ENCODE measurements at regions not wholly inside any gene's neighbourhood (a gene's known extent, or its start where the extent isn't known, plus 50 kb on each side); places are given as distances from the start of the nearest gene placed in this dataset.

DNA sequence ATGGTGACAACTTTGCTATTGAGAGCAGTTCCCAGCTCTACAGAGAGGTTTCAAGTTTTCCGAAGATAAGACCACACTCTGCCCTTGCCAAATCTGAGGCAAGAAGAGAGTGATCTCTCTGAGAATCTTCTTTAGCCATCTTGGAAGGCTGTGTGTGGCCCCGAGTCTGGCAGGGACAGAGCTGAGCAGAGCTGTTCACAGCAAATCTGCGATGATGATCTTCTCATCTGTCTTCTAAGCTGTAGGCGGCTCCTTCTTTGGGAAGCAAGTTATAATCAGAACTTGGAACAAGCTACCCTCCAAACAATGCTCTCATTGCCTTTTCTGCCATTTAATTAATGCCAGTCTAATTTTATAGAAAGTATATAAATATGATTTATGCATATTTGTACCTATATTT lies 379.0 kb upstream of the MEF2C start (continued):
- TF ChIP-seq PPARA (CRISPR knock-in tag; IDR thresholded peaks at IDR 0.05; ENCODE audit: borderline replicate concordance) (no peak), ESRRG (CRISPR knock-in tag; IDR thresholded peaks at IDR 0.05) (no peak), ISL1 (CRISPR knock-in tag; IDR thresholded peaks at IDR 0.05) (no peak)

DNA sequence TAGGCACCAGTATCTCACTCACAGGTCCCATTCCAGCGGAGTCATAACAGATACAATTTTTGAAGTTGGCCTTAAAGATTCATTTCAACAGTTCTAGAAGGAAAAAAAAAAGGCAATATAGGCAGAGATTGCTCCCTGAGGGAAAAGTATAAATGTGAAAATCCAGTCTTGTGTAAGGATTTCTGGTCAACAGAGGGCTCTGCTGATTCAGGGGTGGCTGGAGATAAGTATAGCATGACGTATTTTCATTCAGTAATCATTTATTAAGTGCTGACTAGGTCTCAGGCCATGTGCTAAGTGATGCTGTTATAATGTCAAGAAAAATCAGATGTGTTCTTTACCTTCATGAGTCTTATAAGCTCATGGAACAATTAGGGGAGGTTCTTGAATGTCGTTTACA lies 377.3 kb upstream of the MEF2C start:
- TF ChIP-seq ARNTL (CRISPR knock-in tag; IDR thresholded peaks at IDR 0.05; ENCODE audit: borderline replicate concordance, low read depth) (no peak), GLIS3 (CRISPR knock-in tag; IDR thresholded peaks at IDR 0.05) (no peak), OSR1 (CRISPR knock-in tag; IDR thresholded peaks at IDR 0.05) (no peak), ZFP3 (CRISPR knock-in tag; IDR thresholded peaks at IDR 0.05) (no peak), ZNF70 (CRISPR knock-in tag; IDR thresholded peaks at IDR 0.05) (no peak), ZC3H10 (CRISPR knock-in tag; IDR thresholded peaks at IDR 0.05) (no peak), CSDC2 (CRISPR knock-in tag; IDR thresholded peaks at IDR 0.05) (no peak), RARB (CRISPR knock-in tag; IDR thresholded peaks at IDR 0.05) (no peak), PPARA (CRISPR knock-in tag; IDR thresholded peaks at IDR 0.05; ENCODE audit: borderline replicate concordance) (no peak), ZNF8 (CRISPR knock-in tag; IDR thresholded peaks at IDR 0.05) (no peak), ZNF565 (CRISPR knock-in tag; conservative IDR thresholded peaks at IDR 0.05; ENCODE audit: low read depth) (no peak), BACH2 (CRISPR knock-in tag; IDR thresholded peaks at IDR 0.05; ENCODE audit: borderline replicate concordance) (no peak), TOX (CRISPR knock-in tag; IDR thresholded peaks at IDR 0.05; ENCODE audit: borderline replicate concordance) (no peak), ZFP30 (CRISPR knock-in tag; IDR thresholded peaks at IDR 0.05) (no peak), ESRRG (CRISPR knock-in tag; IDR thresholded peaks at IDR 0.05) (no peak)
- TF ChIP-seq, protein P1, sequence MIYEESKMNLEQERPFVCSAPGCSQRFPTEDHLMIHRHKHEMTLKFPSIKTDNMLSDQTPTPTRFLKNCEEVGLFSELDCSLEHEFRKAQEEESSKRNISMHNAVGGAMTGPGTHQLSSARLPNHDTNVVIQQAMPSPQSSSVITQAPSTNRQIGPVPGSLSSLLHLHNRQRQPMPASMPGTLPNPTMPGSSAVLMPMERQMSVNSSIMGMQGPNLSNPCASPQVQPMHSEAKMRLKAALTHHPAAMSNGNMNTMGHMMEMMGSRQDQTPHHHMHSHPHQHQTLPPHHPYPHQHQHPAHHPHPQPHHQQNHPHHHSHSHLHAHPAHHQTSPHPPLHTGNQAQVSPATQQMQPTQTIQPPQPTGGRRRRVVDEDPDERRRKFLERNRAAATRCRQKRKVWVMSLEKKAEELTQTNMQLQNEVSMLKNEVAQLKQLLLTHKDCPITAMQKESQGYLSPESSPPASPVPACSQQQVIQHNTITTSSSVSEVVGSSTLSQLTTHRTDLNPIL (CRISPR knock-in tag; IDR thresholded peaks at IDR 0.05; ENCODE audit: low read depth): no peak
- TF ChIP-seq, protein P2, sequence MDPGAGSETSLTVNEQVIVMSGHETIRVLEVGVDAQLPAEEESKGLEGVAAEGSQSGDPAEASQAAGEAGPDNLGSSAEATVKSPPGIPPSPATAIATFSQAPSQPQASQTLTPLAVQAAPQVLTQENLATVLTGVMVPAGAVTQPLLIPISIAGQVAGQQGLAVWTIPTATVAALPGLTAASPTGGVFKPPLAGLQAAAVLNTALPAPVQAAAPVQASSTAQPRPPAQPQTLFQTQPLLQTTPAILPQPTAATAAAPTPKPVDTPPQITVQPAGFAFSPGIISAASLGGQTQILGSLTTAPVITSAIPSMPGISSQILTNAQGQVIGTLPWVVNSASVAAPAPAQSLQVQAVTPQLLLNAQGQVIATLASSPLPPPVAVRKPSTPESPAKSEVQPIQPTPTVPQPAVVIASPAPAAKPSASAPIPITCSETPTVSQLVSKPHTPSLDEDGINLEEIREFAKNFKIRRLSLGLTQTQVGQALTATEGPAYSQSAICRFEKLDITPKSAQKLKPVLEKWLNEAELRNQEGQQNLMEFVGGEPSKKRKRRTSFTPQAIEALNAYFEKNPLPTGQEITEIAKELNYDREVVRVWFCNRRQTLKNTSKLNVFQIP (CRISPR knock-in tag; IDR thresholded peaks at IDR 0.05; ENCODE audit: borderline replicate concordance, low read depth): no peak
- TF ChIP-seq, protein P3, sequence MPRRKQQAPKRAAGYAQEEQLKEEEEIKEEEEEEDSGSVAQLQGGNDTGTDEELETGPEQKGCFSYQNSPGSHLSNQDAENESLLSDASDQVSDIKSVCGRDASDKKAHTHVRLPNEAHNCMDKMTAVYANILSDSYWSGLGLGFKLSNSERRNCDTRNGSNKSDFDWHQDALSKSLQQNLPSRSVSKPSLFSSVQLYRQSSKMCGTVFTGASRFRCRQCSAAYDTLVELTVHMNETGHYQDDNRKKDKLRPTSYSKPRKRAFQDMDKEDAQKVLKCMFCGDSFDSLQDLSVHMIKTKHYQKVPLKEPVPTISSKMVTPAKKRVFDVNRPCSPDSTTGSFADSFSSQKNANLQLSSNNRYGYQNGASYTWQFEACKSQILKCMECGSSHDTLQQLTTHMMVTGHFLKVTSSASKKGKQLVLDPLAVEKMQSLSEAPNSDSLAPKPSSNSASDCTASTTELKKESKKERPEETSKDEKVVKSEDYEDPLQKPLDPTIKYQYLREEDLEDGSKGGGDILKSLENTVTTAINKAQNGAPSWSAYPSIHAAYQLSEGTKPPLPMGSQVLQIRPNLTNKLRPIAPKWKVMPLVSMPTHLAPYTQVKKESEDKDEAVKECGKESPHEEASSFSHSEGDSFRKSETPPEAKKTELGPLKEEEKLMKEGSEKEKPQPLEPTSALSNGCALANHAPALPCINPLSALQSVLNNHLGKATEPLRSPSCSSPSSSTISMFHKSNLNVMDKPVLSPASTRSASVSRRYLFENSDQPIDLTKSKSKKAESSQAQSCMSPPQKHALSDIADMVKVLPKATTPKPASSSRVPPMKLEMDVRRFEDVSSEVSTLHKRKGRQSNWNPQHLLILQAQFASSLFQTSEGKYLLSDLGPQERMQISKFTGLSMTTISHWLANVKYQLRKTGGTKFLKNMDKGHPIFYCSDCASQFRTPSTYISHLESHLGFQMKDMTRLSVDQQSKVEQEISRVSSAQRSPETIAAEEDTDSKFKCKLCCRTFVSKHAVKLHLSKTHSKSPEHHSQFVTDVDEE (CRISPR knock-in tag; IDR thresholded peaks at IDR 0.05): no peak
- no peak for ATAC-seq

DNA sequence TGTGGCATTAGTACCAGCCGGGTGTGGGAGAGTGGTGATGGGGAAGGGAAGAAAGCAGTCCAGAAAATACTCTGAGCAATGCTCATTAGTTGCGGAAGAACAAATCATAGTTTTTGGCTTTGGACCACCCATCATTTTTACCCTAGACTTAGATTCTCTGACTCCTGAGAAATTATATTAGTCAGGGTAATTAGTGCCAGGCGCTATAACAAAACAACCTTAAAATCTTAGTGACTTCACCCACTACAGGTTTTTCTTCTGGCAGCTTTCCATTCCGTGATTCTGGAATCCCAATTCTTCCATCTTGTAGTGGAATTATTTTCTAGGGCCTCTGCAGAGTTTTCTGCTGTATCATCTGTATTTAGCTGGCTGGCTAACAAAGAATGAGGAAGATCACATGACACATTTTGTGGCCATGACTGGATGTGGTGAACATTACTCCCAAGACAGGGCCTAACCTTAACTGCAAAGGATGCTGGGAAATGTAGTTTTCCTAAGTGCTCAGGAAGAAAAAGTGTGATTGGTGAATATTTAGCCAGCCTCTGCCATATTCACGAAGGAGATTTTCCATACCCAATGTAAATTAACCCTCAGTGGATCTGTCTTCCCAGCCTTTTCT lies 373.0 kb upstream of the MEF2C start:
- TF ChIP-seq OSR1 (CRISPR knock-in tag; IDR thresholded peaks at IDR 0.05) (no peak), ESRRG (CRISPR knock-in tag; IDR thresholded peaks at IDR 0.05) (no peak), SNAI2 (CRISPR knock-in tag; IDR thresholded peaks at IDR 0.05) (no peak), ZNF565 (CRISPR knock-in tag; conservative IDR thresholded peaks at IDR 0.05; ENCODE audit: low read depth) (no peak), ZFP30 (CRISPR knock-in tag; IDR thresholded peaks at IDR 0.05) (no peak), RARB (CRISPR knock-in tag; IDR thresholded peaks at IDR 0.05) (no peak), CSDC2 (CRISPR knock-in tag; IDR thresholded peaks at IDR 0.05) (no peak), ZC3H10 (CRISPR knock-in tag; IDR thresholded peaks at IDR 0.05) (no peak), ZFP3 (CRISPR knock-in tag; IDR thresholded peaks at IDR 0.05) (no peak), GLIS3 (CRISPR knock-in tag; IDR thresholded peaks at IDR 0.05) (no peak), BACH2 (CRISPR knock-in tag; IDR thresholded peaks at IDR 0.05; ENCODE audit: borderline replicate concordance) (no peak), ZNF70 (CRISPR knock-in tag; IDR thresholded peaks at IDR 0.05) (no peak), TOX (CRISPR knock-in tag; IDR thresholded peaks at IDR 0.05; ENCODE audit: borderline replicate concordance) (no peak), PPARA (CRISPR knock-in tag; IDR thresholded peaks at IDR 0.05; ENCODE audit: borderline replicate concordance) (no peak), ZNF8 (CRISPR knock-in tag; IDR thresholded peaks at IDR 0.05) (no peak)
- TF ChIP-seq, protein P4, sequence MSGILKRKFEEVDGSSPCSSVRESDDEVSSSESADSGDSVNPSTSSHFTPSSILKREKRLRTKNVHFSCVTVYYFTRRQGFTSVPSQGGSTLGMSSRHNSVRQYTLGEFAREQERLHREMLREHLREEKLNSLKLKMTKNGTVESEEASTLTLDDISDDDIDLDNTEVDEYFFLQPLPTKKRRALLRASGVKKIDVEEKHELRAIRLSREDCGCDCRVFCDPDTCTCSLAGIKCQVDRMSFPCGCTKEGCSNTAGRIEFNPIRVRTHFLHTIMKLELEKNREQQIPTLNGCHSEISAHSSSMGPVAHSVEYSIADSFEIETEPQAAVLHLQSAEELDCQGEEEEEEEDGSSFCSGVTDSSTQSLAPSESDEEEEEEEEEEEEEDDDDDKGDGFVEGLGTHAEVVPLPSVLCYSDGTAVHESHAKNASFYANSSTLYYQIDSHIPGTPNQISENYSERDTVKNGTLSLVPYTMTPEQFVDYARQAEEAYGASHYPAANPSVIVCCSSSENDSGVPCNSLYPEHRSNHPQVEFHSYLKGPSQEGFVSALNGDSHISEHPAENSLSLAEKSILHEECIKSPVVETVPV (CRISPR knock-in tag; IDR thresholded peaks at IDR 0.05): no peak
- TF ChIP-seq, protein P2 (CRISPR knock-in tag; IDR thresholded peaks at IDR 0.05; ENCODE audit: borderline replicate concordance, low read depth): no peak
- TF ChIP-seq, protein P1 (CRISPR knock-in tag; IDR thresholded peaks at IDR 0.05; ENCODE audit: low read depth): no peak
- TF ChIP-seq, protein P3 (CRISPR knock-in tag; IDR thresholded peaks at IDR 0.05): no peak
- ATAC-seq: peak; percentile 57
